HCT116 (cell line): ENCODE measurements at regions not wholly inside any gene's neighbourhood (a gene's known extent, or its start where the extent isn't known, plus 50 kb on each side); places are given as distances from the start of the nearest gene placed in this dataset.
"Not testable (repeated sequence)": the region's sequence is repeated elsewhere in the genome, so short reads cannot be mapped to it uniquely, and the experiment has no call there.

Source experiments
- POLR2AphosphoS5 ChIP-seq: IDR thresholded peaks from 2 replicates; pipeline ENCODE4 v1.6.1; 2011; ENCODE audit warnings: mild to moderate bottlenecking, low read depth, low read length, moderate library complexity
- REST ChIP-seq: IDR thresholded peaks from 2 replicates; pipeline ENCODE4 v1.6.1; 2012; ENCODE audit warnings: low read depth

DNA sequence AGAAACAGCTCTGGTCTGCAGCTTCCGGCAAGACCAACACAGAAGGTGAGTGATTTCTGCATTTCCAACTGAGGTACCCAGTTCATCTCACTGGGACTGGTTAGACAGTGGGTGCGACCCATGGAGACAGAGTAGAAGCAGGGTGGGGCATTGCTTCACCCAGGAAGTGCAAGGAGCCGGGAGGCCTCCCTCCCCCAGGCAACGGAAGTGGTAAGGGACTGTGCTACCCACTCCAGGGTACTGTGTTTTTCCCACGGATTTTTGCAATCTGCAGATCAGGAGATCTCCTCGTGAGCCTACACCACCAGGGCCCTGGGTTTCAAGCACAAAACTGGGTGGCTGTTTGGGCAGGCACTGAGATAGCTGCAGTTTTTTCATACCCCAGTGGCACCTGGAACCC, 929.9 kb downstream of the SLITRK1 start:
- not testable (repeated sequence) for TF ChIP-seq REST, POLR2AphosphoS5
